HepG2 (cell line): ENCODE measurements at regions not wholly inside any gene's neighbourhood (a gene's known extent, or its start where the extent isn't known, plus 50 kb on each side); places are given as distances from the start of the nearest gene placed in this dataset.

Experiments
- ATAC-seq: fragments of 200-7000 bp; cut with Tn5 transposase; 3 replicates; pipeline ENCODE4 v1.9.1; 2020; ENCODE audit warnings: mild to moderate bottlenecking, moderate library complexity
- BruUV-seq: library from RNA; stranded (reverse); fragments of 400-500 nt; replicated peaks from 2 replicates; lab custom pipeline; 2021; lab: Mats Ljungman, UMichigan
- CTCF ChIA-PET: fragments of 300-600 bp; formaldehyde crosslinking; extraction: SDS; loops from one replicate; lab custom pipeline; 2021; ENCODE audit warnings: low total read pairs, inconsistent platforms, low intra/inter-chr PET ratio; lab: Yijun Ruan, JAX
- POLR2A ChIA-PET: fragments of 350-600 bp; sonication (Branson Sonifier 250); formaldehyde crosslinking; loops from one replicate; lab custom pipeline; 2020; ENCODE audit warnings: antibody characterized with exemption, inconsistent platforms; lab: Yijun Ruan, JAX
- DNase-seq: peaks from one replicate; pipeline ENCODE4 v3.0.0-alpha.2; 2015; ENCODE audit warnings: low spot score
- FAIRE-seq: peaks from 3 replicates; lab custom pipeline; 2011; peaks lifted over from hg19 to GRCh38; lab: Jason Lieb, UNC
- H2AFZ ChIP-seq: one replicate; pipeline ENCODE4 v1.6.1; 2011; ENCODE audit warnings: low read length, inconsistent platforms
- H3K27ac ChIP-seq: fragments of 300-600 bp; 3 replicates; pipeline ENCODE4 v1.8.0; 2011; ENCODE audit warnings: mixed run types, mild to moderate bottlenecking, mixed read lengths, low read length, inconsistent platforms; ENCODE audit not compliant: insufficient read depth; ENCODE audit errors: extremely low read length
- H3K27me3 ChIP-seq, 2 experiments: fragments of 200-600 bp in 1 of 2; 2 replicates in 1 of 2; 3 replicates in 1 of 2; pipeline versions ENCODE4 v1.6.0 to v1.8.0; 2011; ENCODE audit warnings: low read length in 2 of 2, mild to moderate bottlenecking in 2 of 2, moderate library complexity in 2 of 2, inconsistent platforms in 1 of 2; ENCODE audit not compliant: insufficient read depth in 2 of 2, control insufficient read depth in 1 of 2
- H3K36me3 ChIP-seq, 2 experiments: fragments of 200-600 bp in 1 of 2; replicated peaks in 1 of 2; 2 replicates in 1 of 2; 3 replicates in 1 of 2; pipeline versions ENCODE4 v1.5.1 to v1.8.0; 2011; ENCODE audit warnings: low read length in 2 of 2, inconsistent platforms in 1 of 2; ENCODE audit not compliant: insufficient read depth in 2 of 2, control insufficient read depth in 1 of 2
- H3K4me1 ChIP-seq: 2 replicates; pipeline ENCODE4 v1.5.1; 2012; ENCODE audit warnings: low read length, inconsistent platforms; ENCODE audit not compliant: insufficient read depth
- H3K4me2 ChIP-seq: 2 replicates; pipeline ENCODE4 v1.6.0; 2011; ENCODE audit warnings: low read depth, low read length, inconsistent platforms
- H3K4me3 ChIP-seq, 3 experiments: fragments of 200-600 bp in 1 of 3; sonication (generic), shearing (Covaris generic) in 1 of 3; replicated peaks in 1 of 3; 2 replicates each; pipeline ENCODE4 v1.5.1; 2011 to 2016; ENCODE audit warnings: low read length in 3 of 3, inconsistent platforms in 2 of 3, low read depth in 2 of 3, mild to moderate bottlenecking in 2 of 3, control low read depth in 1 of 3, mixed read lengths in 1 of 3; ENCODE audit not compliant: insufficient read depth in 1 of 3
- H3K79me2 ChIP-seq: one replicate; pipeline ENCODE4 v1.6.1; 2011; ENCODE audit warnings: low read length, inconsistent platforms; ENCODE audit not compliant: insufficient read depth
- H3K9ac ChIP-seq: 2 replicates; pipeline ENCODE4 v1.6.0; 2011; ENCODE audit warnings: mild to moderate bottlenecking, low read depth, low read length, inconsistent platforms; ENCODE audit not compliant: insufficient read depth
- H3K9me3 ChIP-seq: 2 replicates; pipeline ENCODE4 v1.5.1; 2012; ENCODE audit warnings: mild to moderate bottlenecking, low read length
- H4K20me1 ChIP-seq: 2 replicates; pipeline ENCODE4 v1.6.0; 2011; ENCODE audit warnings: inconsistent platforms, mild to moderate bottlenecking, low read length, moderate library complexity; ENCODE audit not compliant: insufficient read depth
- FOXK2 ChIP-seq: fragments of 450-650 bp; IDR thresholded peaks from 2 replicates; pipeline ENCODE4 v1.6.1; 2016
- GATAD1 ChIP-seq: IDR thresholded peaks from 2 replicates; pipeline ENCODE4 v1.6.1; 2016; ENCODE audit warnings: missing genetic modification reagents, missing compliant biosample characterization
- ISL2 ChIP-seq: sonication (generic); formaldehyde crosslinking; IDR thresholded peaks from 2 replicates; pipeline ENCODE4 v1.5.0; 2020; ENCODE audit warnings: missing genetic modification reagents
- KMT2B ChIP-seq: IDR thresholded peaks from 2 replicates; pipeline ENCODE4 v1.6.1; 2016; ENCODE audit warnings: missing genetic modification reagents, missing compliant biosample characterization
- MAFF ChIP-seq: IDR thresholded peaks from 2 replicates; pipeline ENCODE4 v1.6.1; 2011; ENCODE audit warnings: low read depth, low read length, improper control_type of control experiment
- MAFK ChIP-seq, 2 experiments: IDR thresholded peaks in 1 of 2; conservative IDR thresholded peaks in 1 of 2; 2 replicates each; pipeline ENCODE4 v1.6.1; 2011; ENCODE audit warnings: improper control_type of control experiment in 2 of 2, low read length in 2 of 2
- MIER3 ChIP-seq: IDR thresholded peaks from 2 replicates; pipeline ENCODE4 v1.6.1; 2016; ENCODE audit warnings: missing compliant biosample characterization, borderline replicate concordance
- MZF1 ChIP-seq: sonication (generic); formaldehyde crosslinking; IDR thresholded peaks from 2 replicates; pipeline ENCODE4 v1.8.1; 2023; ENCODE audit warnings: mild to moderate bottlenecking, missing genetic modification reagents, borderline replicate concordance
- RBM22 ChIP-seq: fragments of 200-400 bp; formaldehyde crosslinking; optimal IDR thresholded peaks from 2 replicates; pipeline ENCODE3; 2017; ENCODE audit warnings: mild to moderate bottlenecking, low read length, moderate library complexity
- SKI ChIP-seq: fragments of 450-650 bp; IDR thresholded peaks from one replicate; pipeline ENCODE4 v1.6.1; 2018; ENCODE audit warnings: mild to moderate bottlenecking; ENCODE audit not compliant: partially characterized antibody
- ZFP82 ChIP-seq: sonication (generic); formaldehyde crosslinking; IDR thresholded peaks from 2 replicates; pipeline ENCODE4 v1.5.1; 2020; ENCODE audit warnings: mild to moderate bottlenecking, missing genetic modification reagents, borderline replicate concordance
- ZNF225 ChIP-seq: sonication (generic); formaldehyde crosslinking; IDR thresholded peaks from 2 replicates; pipeline ENCODE4 v1.4.0; 2020; ENCODE audit warnings: mild to moderate bottlenecking, missing genetic modification reagents
- ZNF256 ChIP-seq: sonication (generic); formaldehyde crosslinking; conservative IDR thresholded peaks from 2 replicates; pipeline ENCODE4 v1.4.0; 2020; ENCODE audit warnings: missing genetic modification reagents
- ZNF317 ChIP-seq: sonication (generic); formaldehyde crosslinking; IDR thresholded peaks from 2 replicates; pipeline ENCODE4 v1.5.0; 2020; ENCODE audit warnings: mild to moderate bottlenecking, missing genetic modification reagents
- ZNF44 ChIP-seq: sonication (generic); formaldehyde crosslinking; IDR thresholded peaks from 2 replicates; pipeline ENCODE4 v1.5.1; 2020; ENCODE audit warnings: mild to moderate bottlenecking, missing genetic modification reagents
- ZNF607 ChIP-seq: sonication (generic); formaldehyde crosslinking; IDR thresholded peaks from 2 replicates; pipeline ENCODE4 v1.5.1; 2020; ENCODE audit warnings: missing genetic modification reagents, mild to moderate bottlenecking, borderline replicate concordance
- ZNF7 ChIP-seq: IDR thresholded peaks from 2 replicates; pipeline ENCODE4 v1.6.1; 2016; ENCODE audit warnings: missing biosample characterization, missing genetic modification reagents
- ZNF720 ChIP-seq: sonication (generic); formaldehyde crosslinking; IDR thresholded peaks from 2 replicates; pipeline ENCODE4 v1.4.0; 2020; ENCODE audit warnings: missing genetic modification reagents
- ZNF792 ChIP-seq: IDR thresholded peaks from 2 replicates; pipeline ENCODE4 v1.6.1; 2016
- ZNF841 ChIP-seq: sonication (generic); formaldehyde crosslinking; IDR thresholded peaks from 2 replicates; pipeline ENCODE4 v1.8.1; 2023; ENCODE audit warnings: missing genetic modification reagents, borderline replicate concordance
- ZNF883 ChIP-seq: sonication (generic); formaldehyde crosslinking; IDR thresholded peaks from 2 replicates; pipeline ENCODE4 v1.5.1; 2020; ENCODE audit warnings: mild to moderate bottlenecking, missing genetic modification reagents; ENCODE audit errors: not compliant biosample characterization
- WGBS: methylation state at CpG from one replicate; pipeline ENCODE4 v1.1.6; 2017; ENCODE audit warnings: low lambda C conversion rate; 5-methylcytosine and 5-hydroxymethylcytosine counted together
- in situ Hi-C: cut with HindIII; loops from 2 replicates; pipeline ENCODE4 v1.10.0; 2017; ENCODE audit warnings: low pct_unique_long_range_greater_than_20kb; ENCODE audit not compliant: extremely low pct_ligation_motif_present
- intact Hi-C: fragments of 100-400 bp; cut with micrococcal nuclease; formaldehyde crosslinking; loops from one replicate; pipeline ENCODE4 v1.10.0; 2022; ENCODE audit not compliant: unreplicated experiment
- TF ChIP-seq, protein P1 (sequence below): sonication (generic); formaldehyde crosslinking; IDR thresholded peaks from 2 replicates; pipeline ENCODE4 v1.4.0; 2020; ENCODE audit warnings: mild to moderate bottlenecking, missing genetic modification reagents

DNA sequence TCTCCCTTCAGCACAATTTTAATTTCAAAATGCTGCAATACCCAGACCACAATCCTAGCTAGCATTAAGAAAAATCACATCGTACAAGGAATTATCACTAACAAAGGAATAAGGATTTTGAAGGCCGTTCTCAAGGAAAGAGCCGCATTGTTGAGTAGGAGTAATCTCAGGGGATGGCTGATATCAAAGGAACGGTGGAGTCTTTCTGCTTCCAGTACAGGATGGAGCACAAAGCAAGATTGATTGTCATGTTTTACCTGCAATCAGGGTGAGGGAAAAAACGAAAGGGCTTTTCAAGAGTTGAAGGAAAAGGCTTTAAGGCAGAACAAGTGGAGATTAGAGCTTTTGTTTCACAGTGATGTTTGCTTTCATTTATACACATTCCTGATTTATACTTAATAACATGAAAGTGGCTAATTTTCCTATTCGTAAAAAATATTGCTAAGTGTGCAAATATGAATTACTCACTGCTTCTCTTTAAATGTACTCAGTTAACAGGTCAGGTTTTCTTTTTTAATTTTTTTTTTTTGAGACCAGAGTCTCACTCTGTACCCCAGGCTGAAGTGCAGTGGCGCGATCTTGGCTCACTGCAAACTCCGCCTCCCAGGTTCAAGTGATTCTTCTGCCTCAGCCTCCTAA is 207.0 kb downstream of the TRIML1 start:
- Histone ChIP-seq H2AFZ (no peak overlapping the region), H3K27ac (no peak overlapping the region), H3K9me3 (no peaks in the 10 kb centered on the region), H3K4me3 (no peak overlapping the region), H3K4me1 (no peaks in the 10 kb centered on the region), H3K79me2 (no peaks in the 10 kb centered on the region), H4K20me1 (no peaks in the 10 kb centered on the region), H3K36me3 (no peaks in the 10 kb centered on the region), H3K9ac (no peak overlapping the region), H3K4me2 (no peak overlapping the region), H3K27me3 (no peaks in the 10 kb centered on the region; a peak in 2 of 5 replicates)
- no peak for TF ChIP-seq MZF1
- no peak for TF ChIP-seq ZNF44 (CRISPR knock-in tag)
- TF ChIP-seq MAFK (conservative IDR thresholded peaks at IDR 0.05 in 1 of 2, IDR thresholded peaks at IDR 0.05 in 1 of 2; ENCODE audit: low read length in 2 of 2), result peak; percentile 34 to 74; a peak in 3 of 4 replicates
- 0 out of 2 replicates have a peak, but pooled peaks have one; percentile 32 for TF ChIP-seq MAFF
- WGBS, result 44% methylated on average over 9 of the region's 9 CpGs
- ATAC-seq, result no peak
- DNase-seq, result no peak
- no peak for FAIRE-seq
- CTCF ChIA-PET, result no interaction called here
- intact Hi-C loops (no loop called here), in situ Hi-C loops (no loop called here)
- POLR2A ChIA-PET, result no interaction called here
- BruUV-seq, result no TSS peak

DNA sequence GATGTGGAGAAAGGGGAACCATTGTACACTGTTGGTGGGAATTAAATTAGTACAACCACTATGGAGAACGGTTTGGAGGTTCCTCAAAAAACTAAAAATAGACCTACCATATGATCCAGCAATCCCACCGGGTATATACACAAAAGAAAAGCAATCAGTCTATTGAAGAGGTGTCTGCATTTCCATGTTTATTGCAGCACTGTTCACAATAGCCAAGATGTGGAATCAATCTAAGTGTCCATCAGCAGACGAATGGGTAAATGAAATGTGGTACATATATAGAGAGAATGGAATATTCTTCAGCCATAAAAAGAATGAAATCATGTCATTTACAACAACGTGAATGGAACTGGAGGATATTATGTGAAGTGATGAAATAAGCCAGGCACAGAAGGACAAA is 208.1 kb downstream of the TRIML1 start:
- CTCF ChIA-PET, result no interaction called here
- 1% methylated on average over 4 of the region's 4 CpGs for WGBS
- no TSS peak for BruUV-seq
- TF ChIP-seq RBM22 (no peak), GATAD1 (no peak), ZNF7 (CRISPR knock-in tag) (no peak), ZNF841 (CRISPR knock-in tag) (no peak), ZNF720 (no peak), ZNF256 (CRISPR knock-in tag) (no peak), ZNF792 (CRISPR knock-in tag) (no peak), ZNF607 (CRISPR knock-in tag) (no peak), ZNF883 (CRISPR knock-in tag) (no peak), ZNF225 (CRISPR knock-in tag) (no peak), SKI (no peak), ZFP82 (no peak), KMT2B (CRISPR knock-in tag) (no peak), FOXK2 (no peak), MAFK (conservative IDR thresholded peaks at IDR 0.05 in 1 of 2, IDR thresholded peaks at IDR 0.05 in 1 of 2; ENCODE audit: low read length in 2 of 2) (no peak), MIER3 (CRISPR knock-in tag) (no peak), ISL2 (CRISPR knock-in tag) (no peak), ZNF317 (CRISPR knock-in tag) (no peak)
- TF ChIP-seq, protein P1, sequence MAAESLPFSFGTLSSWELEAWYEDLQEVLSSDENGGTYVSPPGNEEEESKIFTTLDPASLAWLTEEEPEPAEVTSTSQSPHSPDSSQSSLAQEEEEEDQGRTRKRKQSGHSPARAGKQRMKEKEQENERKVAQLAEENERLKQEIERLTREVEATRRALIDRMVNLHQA, result no peak

More for the DNA sequence above, 208.1 kb downstream of the TRIML1 start:
- H3K79me2 ChIP-seq, result no peaks in the 10 kb centered on the region
- H3K4me1 ChIP-seq, result no peaks in the 10 kb centered on the region
- no peak overlapping the region for H2AFZ ChIP-seq
- no peak overlapping the region for H3K4me2 ChIP-seq
- H3K27me3 ChIP-seq, result no peaks in the 10 kb centered on the region; a peak in 2 of 5 replicates
- DNase-seq (no peak), ATAC-seq (no peak), FAIRE-seq (no peak)
- H3K27ac ChIP-seq, result no peak overlapping the region
- no peak overlapping the region for H3K9ac ChIP-seq
- in situ Hi-C loops, result no loop called here
- H3K36me3 ChIP-seq, result no peaks in the 10 kb centered on the region
- no peaks in the 10 kb centered on the region for H4K20me1 ChIP-seq
- intact Hi-C loops, result no loop called here
- POLR2A ChIA-PET, result no interaction called here
- no peak overlapping the region for H3K4me3 ChIP-seq
- no peaks in the 10 kb centered on the region for H3K9me3 ChIP-seq
